Activated T-helper 17 cell treated with anti-CD3 and anti-CD28 coated beads, Interleukin-2, amount 50 U/mL, for 72 hours (primary cell): ENCODE measurements at regions not wholly inside any gene's neighbourhood (a gene's known extent, or its start where the extent isn't known, plus 50 kb on each side); places are given as distances from the start of the nearest gene placed in this dataset.
A peak's percentile ranks its signal among the peaks of the same experiment; 100 is the strongest.
"Not testable (repeated sequence)": the region's sequence is repeated elsewhere in the genome, so short reads cannot be mapped to it uniquely, and the experiment has no call there.

Experiments
- ATAC-seq: fragments of 150-1000 bp; cut with Tn5 transposase; replicated peaks from 2 replicates; pipeline ENCODE4 v1.10.0; 2021; ENCODE audit warnings: mild to moderate bottlenecking, moderate library complexity
- H3K27ac Mint-ChIP-seq: one replicate; pipeline ENCODE4 v1.8.0; 2022; ENCODE audit warnings: mixed read lengths
- H3K27me3 Mint-ChIP-seq: one replicate; pipeline ENCODE4 v1.8.0; 2022; ENCODE audit warnings: mixed read lengths
- H3K36me3 Mint-ChIP-seq: one replicate; pipeline ENCODE4 v1.8.0; 2022; ENCODE audit warnings: low read depth, mild to moderate bottlenecking, mixed read lengths
- H3K4me1 Mint-ChIP-seq: one replicate; pipeline ENCODE4 v1.8.0; 2022; ENCODE audit warnings: mixed read lengths
- H3K4me3 Mint-ChIP-seq: one replicate; pipeline ENCODE4 v1.8.0; 2022; ENCODE audit warnings: mild to moderate bottlenecking, mixed read lengths
- H3K9me3 Mint-ChIP-seq: one replicate; pipeline ENCODE4 v1.8.0; 2022; ENCODE audit warnings: mixed read lengths

GRCh38 chr2:8329660-8330622 is 351.9 kb upstream of the ID2 start:
- Mint-ChIP-seq H3K27me3 (no peaks in the 10 kb centered on the region), H3K4me1 (peaks cover 24% of the 10 kb centered on the region), H3K36me3 (no peaks in the 10 kb centered on the region), H3K9me3 (no peaks in the 10 kb centered on the region), H3K4me3 (peak overlapping the region; percentile 12), H3K27ac (peak overlapping the region; percentile 36)
- no peak for ATAC-seq

- Mint-ChIP-seq H3K27ac (no peak overlapping the region), H3K27me3 (no peaks in the 10 kb centered on the region), H3K4me3 (no peak overlapping the region), H3K4me1 (peaks cover 32% of the 10 kb centered on the region), H3K9me3 (no peaks in the 10 kb centered on the region), H3K36me3 (no peaks in the 10 kb centered on the region)
- ATAC-seq = no peak
Observed at GRCh38 chr2:8331068-8331467, 350.8 kb upstream of the ID2 start.

- no peaks in the 10 kb centered on the region for H3K9me3 Mint-ChIP-seq
- H3K36me3 Mint-ChIP-seq = no peaks in the 10 kb centered on the region
- no peak overlapping the region for H3K4me3 Mint-ChIP-seq
- H3K27ac Mint-ChIP-seq = no peak overlapping the region
- no peaks in the 10 kb centered on the region for H3K27me3 Mint-ChIP-seq
- ATAC-seq = no peak
- H3K4me1 Mint-ChIP-seq = peaks cover 32% of the 10 kb centered on the region
Observed at GRCh38 chr2:8332646-8333045, 349.2 kb upstream of the ID2 start.

GRCh38 chr2:8333177-8333831 is 348.6 kb upstream of the ID2 start:
- Mint-ChIP-seq H3K27ac (no peak overlapping the region), H3K4me3 (no peak overlapping the region), H3K27me3 (no peaks in the 10 kb centered on the region), H3K9me3 (no peaks in the 10 kb centered on the region), H3K36me3 (no peaks in the 10 kb centered on the region), H3K4me1 (peaks cover 35% of the 10 kb centered on the region)
- ATAC-seq = no peak

GRCh38 chr2:8333832-8334187 is 348.0 kb upstream of the ID2 start:
- not testable (repeated sequence) for H3K27me3 Mint-ChIP-seq, H3K36me3 Mint-ChIP-seq, H3K27ac Mint-ChIP-seq, H3K4me3 Mint-ChIP-seq, ATAC-seq, H3K9me3 Mint-ChIP-seq
- peaks cover 34% of the 10 kb centered on the region for H3K4me1 Mint-ChIP-seq

- H3K9me3 Mint-ChIP-seq = no peaks in the 10 kb centered on the region
- H3K4me3 Mint-ChIP-seq = peak overlapping the region; percentile 44
- peak; percentile 33 for ATAC-seq
- peak overlapping the region; percentile 32 for H3K27ac Mint-ChIP-seq
- no peaks in the 10 kb centered on the region for H3K27me3 Mint-ChIP-seq
- H3K36me3 Mint-ChIP-seq = no peaks in the 10 kb centered on the region
- H3K4me1 Mint-ChIP-seq = peaks cover 24% of the 10 kb centered on the region
Observed at GRCh38 chr2:8334866-8335325, 347.0 kb upstream of the ID2 start.

GRCh38 chr2:8335801-8336200 is 346.1 kb upstream of the ID2 start:
- H3K27ac Mint-ChIP-seq = no peak overlapping the region
- peaks cover 19% of the 10 kb centered on the region for H3K4me1 Mint-ChIP-seq
- no peak for ATAC-seq
- H3K36me3 Mint-ChIP-seq = no peaks in the 10 kb centered on the region
- H3K4me3 Mint-ChIP-seq = peak overlapping the region; percentile 44
- H3K9me3 Mint-ChIP-seq = no peaks in the 10 kb centered on the region
- H3K27me3 Mint-ChIP-seq = no peaks in the 10 kb centered on the region

- no peaks in the 10 kb centered on the region for H3K9me3 Mint-ChIP-seq
- peaks cover 19% of the 10 kb centered on the region for H3K4me1 Mint-ChIP-seq
- ATAC-seq = peak; percentile 99
- peak overlapping the region; percentile 34 for H3K27ac Mint-ChIP-seq
- peak overlapping the region; percentile 61 for H3K4me3 Mint-ChIP-seq
- no peaks in the 10 kb centered on the region for H3K36me3 Mint-ChIP-seq
- H3K27me3 Mint-ChIP-seq = no peaks in the 10 kb centered on the region
Observed at GRCh38 chr2:8337321-8337720, 344.5 kb upstream of the ID2 start.

GRCh38 chr2:8342407-8342806 is 339.4 kb upstream of the ID2 start:
- H3K4me3 Mint-ChIP-seq = no peak overlapping the region
- H3K4me1 Mint-ChIP-seq = peaks cover 6% of the 10 kb centered on the region
- H3K36me3 Mint-ChIP-seq = no peaks in the 10 kb centered on the region
- no peaks in the 10 kb centered on the region for H3K9me3 Mint-ChIP-seq
- no peaks in the 10 kb centered on the region for H3K27me3 Mint-ChIP-seq
- no peak for ATAC-seq
- H3K27ac Mint-ChIP-seq = no peak overlapping the region

- Mint-ChIP-seq H3K36me3 (no peaks in the 10 kb centered on the region), H3K27me3 (no peaks in the 10 kb centered on the region), H3K4me1 (no peaks in the 10 kb centered on the region), H3K9me3 (no peaks in the 10 kb centered on the region), H3K27ac (no peak overlapping the region), H3K4me3 (no peak overlapping the region)
- ATAC-seq = no peak
Observed at GRCh38 chr2:8343031-8343430, 338.8 kb upstream of the ID2 start.

- no peak overlapping the region for H3K27ac Mint-ChIP-seq
- no peaks in the 10 kb centered on the region for H3K4me1 Mint-ChIP-seq
- no peaks in the 10 kb centered on the region for H3K36me3 Mint-ChIP-seq
- no peaks in the 10 kb centered on the region for H3K27me3 Mint-ChIP-seq
- no peak overlapping the region for H3K4me3 Mint-ChIP-seq
- no peaks in the 10 kb centered on the region for H3K9me3 Mint-ChIP-seq
- no peak for ATAC-seq
Observed at GRCh38 chr2:8344144-8345097, 337.4 kb upstream of the ID2 start.

- Mint-ChIP-seq H3K4me3 (no peak overlapping the region), H3K4me1 (no peaks in the 10 kb centered on the region), H3K27ac (no peak overlapping the region), H3K36me3 (no peaks in the 10 kb centered on the region), H3K27me3 (no peaks in the 10 kb centered on the region), H3K9me3 (no peaks in the 10 kb centered on the region)
- ATAC-seq = no peak
Observed at GRCh38 chr2:8345200-8345599, 336.7 kb upstream of the ID2 start.

- Mint-ChIP-seq H3K27ac (no peak overlapping the region), H3K36me3 (no peaks in the 10 kb centered on the region), H3K4me1 (peaks cover 4% of the 10 kb centered on the region), H3K27me3 (no peaks in the 10 kb centered on the region), H3K4me3 (no peak overlapping the region), H3K9me3 (no peaks in the 10 kb centered on the region)
- ATAC-seq = peak; percentile 47
Observed at GRCh38 chr2:8346208-8346607, 335.6 kb upstream of the ID2 start.

- ATAC-seq = no peak
- Mint-ChIP-seq H3K9me3 (no peaks in the 10 kb centered on the region), H3K27me3 (no peaks in the 10 kb centered on the region), H3K27ac (no peak overlapping the region), H3K4me1 (peaks cover 4% of the 10 kb centered on the region), H3K4me3 (no peak overlapping the region), H3K36me3 (no peaks in the 10 kb centered on the region)
Observed at GRCh38 chr2:8346706-8347430, 335.0 kb upstream of the ID2 start.
